ENCODE measurements at regions not wholly inside any gene's neighbourhood (a gene's known extent, or its start where the extent isn't known, plus 50 kb on each side); places are given as distances from the start of the nearest gene placed in this dataset.

DNA sequence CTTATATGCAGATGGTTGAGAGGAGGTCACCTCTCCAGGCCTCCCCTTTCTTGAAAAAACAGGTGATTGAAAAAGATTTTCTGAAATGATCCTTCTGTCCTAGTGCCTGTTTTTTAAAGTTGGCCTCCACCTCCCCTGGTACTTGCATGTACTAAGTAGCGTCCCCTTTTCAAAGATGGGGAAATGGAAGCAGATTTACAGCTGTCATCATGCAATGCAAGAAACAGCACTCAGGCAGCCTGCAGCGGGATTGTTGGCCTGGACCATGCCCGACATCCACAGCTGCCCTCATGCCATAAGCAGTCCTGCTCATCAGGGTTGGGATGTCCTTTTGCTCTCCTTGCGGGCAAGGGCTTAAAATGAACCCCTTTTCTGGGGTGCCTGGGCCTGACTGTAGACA is 127.2 kb upstream of the MGMT start:
- Histone ChIP-seq H3K9ac (ENCODE audit: low read length) (no peak overlapping the region), H2AFZ (ENCODE audit: low read depth, low read length) (no peak overlapping the region), H3K9me3 (ENCODE audit: low read length) (no peaks in the 10 kb centered on the region), H3K79me2 (replicated peaks; ENCODE audit: insufficient read depth, low read length) (no peaks in the 10 kb centered on the region), H3K36me3 (ENCODE audit: insufficient read depth, low read length) (no peaks in the 10 kb centered on the region), H3K4me3 (ENCODE audit: low read length) (no peak overlapping the region), H4K20me1 (ENCODE audit: insufficient read depth) (no peaks in the 10 kb centered on the region), H3K27ac (ENCODE audit: low read length) (no peak overlapping the region), H3K4me2 (ENCODE audit: low read length) (no peak overlapping the region), H3F3A (ENCODE audit: insufficient read depth, low read length, poor library complexity, severe bottlenecking) (no peaks in the 10 kb centered on the region), H3K27me3 (ENCODE audit: insufficient read depth, low read depth, low read length) (no peaks in the 10 kb centered on the region), H3K9me2 (ENCODE audit: insufficient read depth, low read length) (no peaks in the 10 kb centered on the region)
- TF ChIP-seq TAF1 (IDR thresholded peaks at IDR 0.05; ENCODE audit: low read depth), result no peak
- TF ChIP-seq SMC3 (conservative IDR thresholded peaks at IDR 0.05; ENCODE audit: poor library complexity), result no peak
- TF ChIP-seq RAD21 (conservative IDR thresholded peaks at IDR 0.05), result no peak
- no peak for TF ChIP-seq EZH2 (IDR thresholded peaks at IDR 0.05; ENCODE audit: borderline replicate concordance, insufficient read depth, low read length, poor library complexity, severe bottlenecking)
- TF ChIP-seq MXI1 (conservative IDR thresholded peaks at IDR 0.05; ENCODE audit: poor library complexity, severe bottlenecking), result no peak
- TF ChIP-seq EP300 (conservative IDR thresholded peaks at IDR 0.05; ENCODE audit: poor library complexity, severe bottlenecking), result no peak
- TF ChIP-seq, protein P1, sequence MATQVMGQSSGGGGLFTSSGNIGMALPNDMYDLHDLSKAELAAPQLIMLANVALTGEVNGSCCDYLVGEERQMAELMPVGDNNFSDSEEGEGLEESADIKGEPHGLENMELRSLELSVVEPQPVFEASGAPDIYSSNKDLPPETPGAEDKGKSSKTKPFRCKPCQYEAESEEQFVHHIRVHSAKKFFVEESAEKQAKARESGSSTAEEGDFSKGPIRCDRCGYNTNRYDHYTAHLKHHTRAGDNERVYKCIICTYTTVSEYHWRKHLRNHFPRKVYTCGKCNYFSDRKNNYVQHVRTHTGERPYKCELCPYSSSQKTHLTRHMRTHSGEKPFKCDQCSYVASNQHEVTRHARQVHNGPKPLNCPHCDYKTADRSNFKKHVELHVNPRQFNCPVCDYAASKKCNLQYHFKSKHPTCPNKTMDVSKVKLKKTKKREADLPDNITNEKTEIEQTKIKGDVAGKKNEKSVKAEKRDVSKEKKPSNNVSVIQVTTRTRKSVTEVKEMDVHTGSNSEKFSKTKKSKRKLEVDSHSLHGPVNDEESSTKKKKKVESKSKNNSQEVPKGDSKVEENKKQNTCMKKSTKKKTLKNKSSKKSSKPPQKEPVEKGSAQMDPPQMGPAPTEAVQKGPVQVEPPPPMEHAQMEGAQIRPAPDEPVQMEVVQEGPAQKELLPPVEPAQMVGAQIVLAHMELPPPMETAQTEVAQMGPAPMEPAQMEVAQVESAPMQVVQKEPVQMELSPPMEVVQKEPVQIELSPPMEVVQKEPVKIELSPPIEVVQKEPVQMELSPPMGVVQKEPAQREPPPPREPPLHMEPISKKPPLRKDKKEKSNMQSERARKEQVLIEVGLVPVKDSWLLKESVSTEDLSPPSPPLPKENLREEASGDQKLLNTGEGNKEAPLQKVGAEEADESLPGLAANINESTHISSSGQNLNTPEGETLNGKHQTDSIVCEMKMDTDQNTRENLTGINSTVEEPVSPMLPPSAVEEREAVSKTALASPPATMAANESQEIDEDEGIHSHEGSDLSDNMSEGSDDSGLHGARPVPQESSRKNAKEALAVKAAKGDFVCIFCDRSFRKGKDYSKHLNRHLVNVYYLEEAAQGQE (IDR thresholded peaks at IDR 0.05; ENCODE audit: borderline replicate concordance), result no peak
- TF ChIP-seq, protein P2, sequence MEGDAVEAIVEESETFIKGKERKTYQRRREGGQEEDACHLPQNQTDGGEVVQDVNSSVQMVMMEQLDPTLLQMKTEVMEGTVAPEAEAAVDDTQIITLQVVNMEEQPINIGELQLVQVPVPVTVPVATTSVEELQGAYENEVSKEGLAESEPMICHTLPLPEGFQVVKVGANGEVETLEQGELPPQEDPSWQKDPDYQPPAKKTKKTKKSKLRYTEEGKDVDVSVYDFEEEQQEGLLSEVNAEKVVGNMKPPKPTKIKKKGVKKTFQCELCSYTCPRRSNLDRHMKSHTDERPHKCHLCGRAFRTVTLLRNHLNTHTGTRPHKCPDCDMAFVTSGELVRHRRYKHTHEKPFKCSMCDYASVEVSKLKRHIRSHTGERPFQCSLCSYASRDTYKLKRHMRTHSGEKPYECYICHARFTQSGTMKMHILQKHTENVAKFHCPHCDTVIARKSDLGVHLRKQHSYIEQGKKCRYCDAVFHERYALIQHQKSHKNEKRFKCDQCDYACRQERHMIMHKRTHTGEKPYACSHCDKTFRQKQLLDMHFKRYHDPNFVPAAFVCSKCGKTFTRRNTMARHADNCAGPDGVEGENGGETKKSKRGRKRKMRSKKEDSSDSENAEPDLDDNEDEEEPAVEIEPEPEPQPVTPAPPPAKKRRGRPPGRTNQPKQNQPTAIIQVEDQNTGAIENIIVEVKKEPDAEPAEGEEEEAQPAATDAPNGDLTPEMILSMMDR (IDR thresholded peaks at IDR 0.05; ENCODE audit: poor library complexity, severe bottlenecking), result no peak
- TF ChIP-seq POLR2AphosphoS5 (IDR thresholded peaks at IDR 0.05), result no peak

DNA sequence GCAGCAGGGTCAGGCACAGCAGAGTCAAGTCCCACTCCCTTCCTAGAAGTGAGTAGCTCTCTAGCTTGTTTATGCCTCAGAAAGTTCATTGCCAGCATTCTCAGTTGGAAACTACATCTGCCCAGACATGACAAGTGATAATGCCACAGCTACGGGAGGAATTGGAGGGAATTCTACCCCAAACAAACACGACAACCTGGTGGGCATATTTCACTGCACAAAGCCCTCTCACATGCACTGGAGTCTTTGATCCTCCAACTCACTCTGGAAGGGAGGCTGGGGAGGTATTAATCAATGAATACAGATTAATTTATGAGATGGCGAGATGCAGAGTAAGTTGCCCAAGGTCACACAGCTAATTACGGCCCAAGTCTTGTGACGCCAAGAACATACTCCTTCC is 126.0 kb upstream of the MGMT start:
- no peak overlapping the region for H3K9ac ChIP-seq (ENCODE audit: low read length)
- no peaks in the 10 kb centered on the region for H3F3A ChIP-seq (ENCODE audit: insufficient read depth, low read length, poor library complexity, severe bottlenecking)
- H3K9me2 ChIP-seq (ENCODE audit: insufficient read depth, low read length), result no peaks in the 10 kb centered on the region
- no peaks in the 10 kb centered on the region for H3K27me3 ChIP-seq (ENCODE audit: insufficient read depth, low read depth, low read length)
- H3K9me3 ChIP-seq (ENCODE audit: low read length), result no peaks in the 10 kb centered on the region
- no peak overlapping the region for H2AFZ ChIP-seq (ENCODE audit: low read depth, low read length)
- no peak overlapping the region for H3K4me2 ChIP-seq (ENCODE audit: low read length)
- no peaks in the 10 kb centered on the region for H3K36me3 ChIP-seq (ENCODE audit: insufficient read depth, low read length)
- no peak overlapping the region for H3K27ac ChIP-seq (ENCODE audit: low read length)
- H4K20me1 ChIP-seq (ENCODE audit: insufficient read depth), result no peaks in the 10 kb centered on the region
- TF ChIP-seq POLR2AphosphoS5 (IDR thresholded peaks at IDR 0.05) (no peak), MXI1 (conservative IDR thresholded peaks at IDR 0.05; ENCODE audit: poor library complexity, severe bottlenecking) (no peak), EZH2 (IDR thresholded peaks at IDR 0.05; ENCODE audit: borderline replicate concordance, insufficient read depth, low read length, poor library complexity, severe bottlenecking) (no peak), EP300 (conservative IDR thresholded peaks at IDR 0.05; ENCODE audit: poor library complexity, severe bottlenecking) (no peak), SMC3 (conservative IDR thresholded peaks at IDR 0.05; ENCODE audit: poor library complexity) (no peak), RAD21 (conservative IDR thresholded peaks at IDR 0.05) (no peak), TAF1 (IDR thresholded peaks at IDR 0.05; ENCODE audit: low read depth) (no peak)
- TF ChIP-seq, protein P1 (IDR thresholded peaks at IDR 0.05; ENCODE audit: borderline replicate concordance), result no peak
- TF ChIP-seq, protein P2 (IDR thresholded peaks at IDR 0.05; ENCODE audit: poor library complexity, severe bottlenecking), result no peak
- no peak overlapping the region for H3K4me3 ChIP-seq (ENCODE audit: low read length)
- H3K79me2 ChIP-seq (replicated peaks; ENCODE audit: insufficient read depth, low read length), result no peaks in the 10 kb centered on the region
